Tibial nerve (tissue), 4 donors: ENCODE measurements at regions not wholly inside any gene's neighbourhood (a gene's known extent, or its start where the extent isn't known, plus 50 kb on each side); places are given as distances from the start of the nearest gene placed in this dataset.

Source experiments
- EP300 ChIP-seq, 2 donors: sonication (generic); formaldehyde crosslinking; IDR thresholded peaks; one replicate each; pipeline ENCODE4 v1.6.1; 2017; ENCODE audit warnings: antibody characterized with exemption in 2 of 2, mild to moderate bottlenecking in 1 of 2
- POLR2A ChIP-seq, 2 donors: fragments of 450-650 bp; IDR thresholded peaks; one replicate each; pipeline ENCODE4 v1.6.1; 2017; ENCODE audit warnings: antibody characterized with exemption in 2 of 2, mild to moderate bottlenecking in 2 of 2, moderate library complexity in 2 of 2
- TF ChIP-seq, protein P1 (sequence below), 5 experiments: fragments of 200-600 bp in 3 of 5; fragments of 450-650 bp in 2 of 5; sonication (generic) in 3 of 5; IDR thresholded peaks; one replicate each; pipeline ENCODE4 v1.5.1; 2016 to 2019; ENCODE audit warnings: antibody characterized with exemption in 5 of 5, mild to moderate bottlenecking in 3 of 5, moderate library complexity in 2 of 5

DNA sequence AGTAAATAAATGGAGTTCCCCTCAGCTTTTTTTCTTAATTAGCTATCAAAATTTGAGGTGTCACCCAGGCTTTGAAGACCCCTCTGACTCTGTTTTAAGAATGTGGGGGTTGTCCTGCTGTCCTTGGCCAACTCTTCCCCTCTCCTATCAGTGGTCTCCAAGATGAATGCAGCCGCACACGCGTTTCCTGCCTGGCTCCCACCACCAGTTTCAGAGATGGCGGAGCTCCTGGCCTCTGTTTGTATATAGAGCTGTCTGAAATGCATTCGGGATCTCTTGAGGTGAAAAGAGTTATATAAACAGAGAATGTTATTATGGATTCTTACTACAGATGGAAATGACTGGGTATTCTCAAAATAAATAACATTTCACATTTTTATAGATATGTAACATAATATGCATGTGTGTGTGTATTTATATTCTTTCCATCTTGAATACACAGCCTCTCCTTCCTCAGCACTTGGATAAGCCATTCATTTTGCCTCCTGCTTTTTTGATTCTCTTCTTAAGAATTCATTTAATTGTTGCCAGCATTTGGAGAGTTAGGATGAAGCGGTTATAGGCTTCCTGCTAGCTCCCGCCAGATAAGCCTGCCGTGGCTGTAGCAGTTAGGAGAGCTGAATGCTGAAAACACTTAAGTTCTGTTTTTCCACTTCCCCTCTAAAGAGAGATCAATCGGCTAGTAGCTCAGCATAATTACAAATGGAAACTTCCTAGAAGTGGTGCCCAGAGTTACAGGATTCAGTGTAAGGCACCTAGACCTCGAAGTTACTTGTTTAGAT, 659.3 kb upstream of the FANCL start:
- TF ChIP-seq, protein P1, sequence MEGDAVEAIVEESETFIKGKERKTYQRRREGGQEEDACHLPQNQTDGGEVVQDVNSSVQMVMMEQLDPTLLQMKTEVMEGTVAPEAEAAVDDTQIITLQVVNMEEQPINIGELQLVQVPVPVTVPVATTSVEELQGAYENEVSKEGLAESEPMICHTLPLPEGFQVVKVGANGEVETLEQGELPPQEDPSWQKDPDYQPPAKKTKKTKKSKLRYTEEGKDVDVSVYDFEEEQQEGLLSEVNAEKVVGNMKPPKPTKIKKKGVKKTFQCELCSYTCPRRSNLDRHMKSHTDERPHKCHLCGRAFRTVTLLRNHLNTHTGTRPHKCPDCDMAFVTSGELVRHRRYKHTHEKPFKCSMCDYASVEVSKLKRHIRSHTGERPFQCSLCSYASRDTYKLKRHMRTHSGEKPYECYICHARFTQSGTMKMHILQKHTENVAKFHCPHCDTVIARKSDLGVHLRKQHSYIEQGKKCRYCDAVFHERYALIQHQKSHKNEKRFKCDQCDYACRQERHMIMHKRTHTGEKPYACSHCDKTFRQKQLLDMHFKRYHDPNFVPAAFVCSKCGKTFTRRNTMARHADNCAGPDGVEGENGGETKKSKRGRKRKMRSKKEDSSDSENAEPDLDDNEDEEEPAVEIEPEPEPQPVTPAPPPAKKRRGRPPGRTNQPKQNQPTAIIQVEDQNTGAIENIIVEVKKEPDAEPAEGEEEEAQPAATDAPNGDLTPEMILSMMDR (IDR thresholded peaks at IDR 0.05), result no peak
- TF ChIP-seq POLR2A (IDR thresholded peaks at IDR 0.05) (no peak), EP300 (IDR thresholded peaks at IDR 0.05) (no peak)
